ENCODE measurements at regions not wholly inside any gene's neighbourhood (a gene's known extent, or its start where the extent isn't known, plus 50 kb on each side); places are given as distances from the start of the nearest gene placed in this dataset.

GRCh38 chr4:123555233-123555806 lies 158.7 kb downstream of the SPRY1 start:
- Histone ChIP-seq H3K9ac (ENCODE audit: low read length) (no peak overlapping the region), H3K4me3 (ENCODE audit: low read length) (no peak overlapping the region)

GRCh38 chr4:123555807-123556273 lies 159.2 kb downstream of the SPRY1 start:
- no peak overlapping the region for H3K27ac ChIP-seq (ENCODE audit: low read length)
- TF ChIP-seq REST (IDR thresholded peaks at IDR 0.05; ENCODE audit: borderline replicate concordance) (no peak), SMC3 (conservative IDR thresholded peaks at IDR 0.05; ENCODE audit: poor library complexity) (no peak), EZH2 (IDR thresholded peaks at IDR 0.05; ENCODE audit: borderline replicate concordance, insufficient read depth, low read length, poor library complexity, severe bottlenecking) (no peak), TAF1 (IDR thresholded peaks at IDR 0.05; ENCODE audit: low read depth) (no peak), RAD21 (conservative IDR thresholded peaks at IDR 0.05) (no peak)

More at GRCh38 chr4:123555233-123555806, 158.7 kb downstream of the SPRY1 start:
- Histone ChIP-seq H3K9me2 (ENCODE audit: insufficient read depth, low read length) (no peaks in the 10 kb centered on the region), H3K9me3 (ENCODE audit: low read length) (no peaks in the 10 kb centered on the region), H3K27me3 (ENCODE audit: insufficient read depth, low read depth, low read length) (no peaks in the 10 kb centered on the region), H3K4me2 (ENCODE audit: low read length) (no peak overlapping the region), H2AFZ (ENCODE audit: low read depth, low read length) (no peak overlapping the region), H4K20me1 (ENCODE audit: insufficient read depth) (no peaks in the 10 kb centered on the region), H3K27ac (ENCODE audit: low read length) (no peak overlapping the region), H3K79me2 (replicated peaks; ENCODE audit: insufficient read depth, low read length) (no peaks in the 10 kb centered on the region), H3K36me3 (ENCODE audit: insufficient read depth, low read length) (no peaks in the 10 kb centered on the region), H3F3A (ENCODE audit: insufficient read depth, low read length, poor library complexity, severe bottlenecking) (no peaks in the 10 kb centered on the region)
- TF ChIP-seq RAD21 (conservative IDR thresholded peaks at IDR 0.05): no peak
- TF ChIP-seq EZH2 (IDR thresholded peaks at IDR 0.05; ENCODE audit: borderline replicate concordance, insufficient read depth, low read length, poor library complexity, severe bottlenecking): no peak
- no peak for TF ChIP-seq EP300 (conservative IDR thresholded peaks at IDR 0.05; ENCODE audit: poor library complexity, severe bottlenecking)
- no peak for TF ChIP-seq POLR2AphosphoS5 (IDR thresholded peaks at IDR 0.05)
- TF ChIP-seq SMC3 (conservative IDR thresholded peaks at IDR 0.05; ENCODE audit: poor library complexity): no peak
- no peak for TF ChIP-seq REST (IDR thresholded peaks at IDR 0.05; ENCODE audit: borderline replicate concordance)
- TF ChIP-seq MXI1 (conservative IDR thresholded peaks at IDR 0.05; ENCODE audit: poor library complexity, severe bottlenecking): no peak
- no peak for TF ChIP-seq CTCF (IDR thresholded peaks at IDR 0.05; ENCODE audit: poor library complexity, severe bottlenecking)
- no peak for TF ChIP-seq TAF1 (IDR thresholded peaks at IDR 0.05; ENCODE audit: low read depth)

More at GRCh38 chr4:123555807-123556273, 159.2 kb downstream of the SPRY1 start:
- Histone ChIP-seq H3K4me3 (ENCODE audit: low read length) (no peak overlapping the region), H3F3A (ENCODE audit: insufficient read depth, low read length, poor library complexity, severe bottlenecking) (no peaks in the 10 kb centered on the region), H3K9ac (ENCODE audit: low read length) (no peak overlapping the region), H2AFZ (ENCODE audit: low read depth, low read length) (no peak overlapping the region), H3K9me2 (ENCODE audit: insufficient read depth, low read length) (no peaks in the 10 kb centered on the region), H3K27me3 (ENCODE audit: insufficient read depth, low read depth, low read length) (no peaks in the 10 kb centered on the region), H3K79me2 (replicated peaks; ENCODE audit: insufficient read depth, low read length) (no peaks in the 10 kb centered on the region), H3K9me3 (ENCODE audit: low read length) (no peaks in the 10 kb centered on the region), H4K20me1 (ENCODE audit: insufficient read depth) (no peaks in the 10 kb centered on the region), H3K4me2 (ENCODE audit: low read length) (no peak overlapping the region), H3K36me3 (ENCODE audit: insufficient read depth, low read length) (no peaks in the 10 kb centered on the region)

Measured in neural cell (in vitro differentiated cells).